GM23248 (cell line): ENCODE measurements at regions not wholly inside any gene's neighbourhood (a gene's known extent, or its start where the extent isn't known, plus 50 kb on each side); places are given as distances from the start of the nearest gene placed in this dataset.
"Not testable (repeated sequence)": the region's sequence is repeated elsewhere in the genome, so short reads cannot be mapped to it uniquely, and the experiment has no call there.

Source experiments
- EZH2 ChIP-seq: fragments of 200-600 bp; sonication (generic); IDR thresholded peaks from 2 replicates; pipeline ENCODE4 v1.6.1; 2018; ENCODE audit warnings: antibody characterized with exemption, mild to moderate bottlenecking; ENCODE audit not compliant: insufficient read depth, poor library complexity, severe bottlenecking
- EZH2phosphoT487 ChIP-seq: fragments of 200-600 bp; sonication (generic); IDR thresholded peaks from 2 replicates; pipeline ENCODE4 v1.6.1; 2018; ENCODE audit warnings: antibody characterized with exemption, moderate library complexity, mild to moderate bottlenecking, low read depth; ENCODE audit not compliant: insufficient read depth

DNA sequence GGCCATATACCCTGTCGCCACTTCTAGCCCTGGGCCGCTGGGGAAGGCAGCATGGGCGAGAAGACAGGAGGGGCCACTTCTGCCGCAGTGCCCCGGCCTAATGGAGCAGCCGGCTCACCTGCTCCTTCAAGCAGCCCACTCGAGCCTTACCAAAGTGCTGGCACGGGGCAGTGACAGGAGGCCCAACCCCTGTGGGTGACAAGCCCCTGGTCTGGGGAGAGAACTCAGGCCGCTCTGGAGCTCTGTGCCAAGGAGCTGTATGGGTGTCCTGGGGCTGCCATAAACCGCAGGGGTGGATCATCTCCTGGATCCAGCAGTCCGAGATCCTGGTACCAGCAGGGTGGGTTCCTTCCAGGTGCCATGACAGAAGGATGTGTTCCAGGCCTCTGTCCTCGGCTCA lies 3029.0 kb upstream of the TEKT4 start:
- not testable (repeated sequence) for TF ChIP-seq EZH2phosphoT487, EZH2
